IMR-90 (cell line): ENCODE measurements at regions not wholly inside any gene's neighbourhood (a gene's known extent, or its start where the extent isn't known, plus 50 kb on each side); places are given as distances from the start of the nearest gene placed in this dataset.
"Not testable (repeated sequence)": the region's sequence is repeated elsewhere in the genome, so short reads cannot be mapped to it uniquely, and the experiment has no call there.

Experiments
- ATAC-seq: fragments of 200-7000 bp; cut with Tn5 transposase; 2 replicates; pipeline ENCODE4 v1.9.1; 2020; ENCODE audit warnings: low read depth, mild to moderate bottlenecking, moderate library complexity
- BruUV-seq: library from RNA; stranded (reverse); fragments of 400-500 nt; replicated peaks from 2 replicates; lab custom pipeline; 2021; lab: Mats Ljungman, UMichigan
- CTCF ChIA-PET: fragments of 300-600 bp; formaldehyde crosslinking; extraction: SDS; loops from one replicate; lab custom pipeline; 2021; ENCODE audit warnings: antibody characterized with exemption; lab: Yijun Ruan, JAX
- POLR2A ChIA-PET: fragments of 300-600 bp; sonication (Branson Sonifier 250); formaldehyde crosslinking; loops from one replicate; lab custom pipeline; 2022; ENCODE audit warnings: antibody characterized with exemption; ENCODE audit not compliant: unreplicated experiment; lab: Charles Lee
- DNase-seq: peaks from one replicate; pipeline ENCODE4 v3.0.0; 2013
- H2AFZ ChIP-seq: replicated peaks from 2 replicates; pipeline ENCODE3; 2013; ENCODE audit warnings: low read length, mild to moderate bottlenecking; ENCODE audit not compliant: poor library complexity
- H2AK5ac ChIP-seq: 2 replicates; pipeline ENCODE4 v1.6.1; 2013; ENCODE audit warnings: low read depth, low read length, inconsistent platforms
- H2AK9ac ChIP-seq: replicated peaks from 2 replicates; pipeline ENCODE3; 2013; ENCODE audit warnings: mild to moderate bottlenecking, low read depth, low read length, moderate library complexity; ENCODE audit not compliant: poor library complexity
- H2BK120ac ChIP-seq: 2 replicates; pipeline ENCODE4 v1.6.1; 2013; ENCODE audit warnings: low read depth, low read length, inconsistent platforms
- H2BK15ac ChIP-seq: 3 replicates; pipeline ENCODE4 v1.6.1; 2013; ENCODE audit warnings: low read depth, low read length, inconsistent platforms
- H2BK20ac ChIP-seq: 2 replicates; pipeline ENCODE4 v1.6.1; 2013; ENCODE audit warnings: low read depth, mild to moderate bottlenecking, inconsistent platforms, low read length, moderate library complexity
- H2BK5ac ChIP-seq: 2 replicates; pipeline ENCODE4 v1.6.1; 2013; ENCODE audit warnings: mild to moderate bottlenecking, low read depth, low read length, inconsistent platforms; ENCODE audit not compliant: poor library complexity, severe bottlenecking
- H3K14ac ChIP-seq: replicated peaks from 2 replicates; pipeline ENCODE4 v1.6.1; 2013; ENCODE audit warnings: low read depth, low read length, inconsistent platforms
- H3K18ac ChIP-seq: 2 replicates; pipeline ENCODE4 v1.6.1; 2013; ENCODE audit warnings: low read depth, low read length, control low read depth
- H3K23ac ChIP-seq: 2 replicates; pipeline ENCODE4 v1.6.1; 2013; ENCODE audit warnings: low read depth, low read length, inconsistent platforms
- H3K27ac ChIP-seq: 2 replicates; pipeline ENCODE4 v1.5.1; 2013; ENCODE audit warnings: mild to moderate bottlenecking, control low read depth, low read length; ENCODE audit not compliant: insufficient read depth
- H3K27me3 ChIP-seq: 2 replicates; pipeline ENCODE4 v1.6.1; 2013; ENCODE audit warnings: low read length; ENCODE audit not compliant: control insufficient read depth, insufficient read depth
- H3K36me3 ChIP-seq: 2 replicates; pipeline ENCODE4 v1.6.1; 2013; ENCODE audit warnings: low read length, mixed read lengths; ENCODE audit not compliant: control insufficient read depth, insufficient read depth
- H3K4ac ChIP-seq: 2 replicates; pipeline ENCODE4 v1.6.1; 2013; ENCODE audit warnings: low read depth, low read length, inconsistent platforms
- H3K4me1 ChIP-seq: 2 replicates; pipeline ENCODE4 v1.6.1; 2013; ENCODE audit warnings: low read length, mixed read lengths; ENCODE audit not compliant: control insufficient read depth, insufficient read depth
- H3K4me2 ChIP-seq: 2 replicates; pipeline ENCODE4 v1.6.1; 2013; ENCODE audit warnings: low read depth, mild to moderate bottlenecking, control low read depth, low read length, moderate library complexity
- H3K4me3 ChIP-seq: 2 replicates; pipeline ENCODE4 v1.5.1; 2013; ENCODE audit warnings: low read depth, mild to moderate bottlenecking, control low read depth, low read length, moderate library complexity; ENCODE audit not compliant: insufficient read depth
- H3K56ac ChIP-seq: 2 replicates; pipeline ENCODE4 v1.6.1; 2013; ENCODE audit warnings: low read length, inconsistent platforms; ENCODE audit not compliant: insufficient read depth; ENCODE audit errors: extremely low read depth
- H3K79me1 ChIP-seq, 2 experiments: 2 replicates each; pipeline ENCODE4 v1.6.1; 2013; ENCODE audit warnings: low read length in 2 of 2, inconsistent platforms in 1 of 2, low read depth in 1 of 2
- H3K9ac ChIP-seq: 2 replicates; pipeline ENCODE4 v1.6.1; 2013; ENCODE audit warnings: low read depth, low read length, control low read depth
- H3K9me1 ChIP-seq: 2 replicates; pipeline ENCODE4 v1.6.1; 2013; ENCODE audit warnings: low read length, inconsistent platforms; ENCODE audit not compliant: insufficient read depth
- H3K9me3 ChIP-seq: 2 replicates; pipeline ENCODE4 v1.6.1; 2013; ENCODE audit warnings: low read length; ENCODE audit not compliant: control insufficient read depth, insufficient read depth
- H4K20me1 ChIP-seq: 2 replicates; pipeline ENCODE4 v1.6.1; 2013; ENCODE audit warnings: low read length, inconsistent platforms; ENCODE audit not compliant: insufficient read depth
- H4K5ac ChIP-seq: 2 replicates; pipeline ENCODE4 v1.6.1; 2013; ENCODE audit warnings: mild to moderate bottlenecking, low read depth, low read length, control low read depth
- H4K8ac ChIP-seq, 2 experiments: 2 replicates each; pipeline ENCODE4 v1.6.1; 2013; ENCODE audit warnings: low read depth in 2 of 2, low read length in 2 of 2, control low read depth in 1 of 2, inconsistent platforms in 1 of 2
- H4K91ac ChIP-seq: 2 replicates; pipeline ENCODE4 v1.6.1; 2013; ENCODE audit warnings: low read depth, low read length, inconsistent platforms; ENCODE audit not compliant: insufficient read depth
- WGBS, 2 experiments: methylation state at CpG; one replicate each; pipeline versions ENCODE4 v1.1.5 to v1.1.7; 2013; ENCODE audit warnings: missing lambda C conversion rate in 2 of 2; ENCODE audit not compliant: insufficient read length in 1 of 2; ENCODE audit errors: extremely low coverage in 2 of 2; 5-methylcytosine and 5-hydroxymethylcytosine counted together
- dilution Hi-C: fragments of 300-500 bp; cut with HindIII; formaldehyde crosslinking; loops from one replicate; pipeline ENCODE4 v1.14.3; 2018; ENCODE audit warnings: low sequenced_read_pairs; ENCODE audit not compliant: unreplicated experiment
- in situ Hi-C: fragments of 300-500 bp; cut with MboI; formaldehyde crosslinking; loops from 3 replicates; pipeline ENCODE4 v1.14.3; 2019; ENCODE audit warnings: low sequenced_read_pairs, inconsistent platforms, mixed read lengths
- intact Hi-C: fragments of 100-400 bp; cut with micrococcal nuclease; formaldehyde crosslinking; loops from 2 replicates; pipeline ENCODE4 v1.10.0; 2022

GRCh38 chr5:96289287-96289686, 143.8 kb downstream of the PCSK1 start:
- CTCF ChIA-PET, in situ Hi-C loops, BruUV-seq, ATAC-seq, DNase-seq, H3K4me2 ChIP-seq, H3K36me3 ChIP-seq, H3K56ac ChIP-seq, H3K4me3 ChIP-seq, H4K20me1 ChIP-seq, H3K9ac ChIP-seq, POLR2A ChIA-PET, H3K9me3 ChIP-seq, H3K27me3 ChIP-seq, intact Hi-C loops, H2AK9ac ChIP-seq, H2AFZ ChIP-seq, H3K9me1 ChIP-seq, dilution Hi-C loops, H3K79me1 ChIP-seq: not testable (repeated sequence)
- peak overlapping the region; percentile 89 for H2BK5ac ChIP-seq
- peak overlapping the region; percentile 87 for H4K91ac ChIP-seq
- peak overlapping the region; percentile 48 for H3K14ac ChIP-seq
- H4K8ac ChIP-seq: peak overlapping the region; percentile 81 to 82; a peak in 3 of 4 replicates
- 0 out of 2 replicates have a peak overlapping the region, but pooled peaks have one; percentile 8 for H3K23ac ChIP-seq
- peak overlapping the region; percentile 95 for H3K18ac ChIP-seq
- peak overlapping the region; percentile 81; the same call in 1 of the 2 replicates for H3K4ac ChIP-seq
- peak overlapping the region; percentile 94; the same call in 1 of the 2 replicates for H2BK20ac ChIP-seq
- peak overlapping the region; percentile 90 for H2BK120ac ChIP-seq
- H3K27ac ChIP-seq: peak overlapping the region; percentile 93
- peak overlapping the region; percentile 88 for H4K5ac ChIP-seq
- peak overlapping the region; percentile 88 for H2AK5ac ChIP-seq
- 100% methylated on average over 1 of the region's 5 CpGs; no CpG with 5 or more reads in 1 of the 2 experiments for WGBS, 2 experiments
- peak overlapping the region; percentile 98; the same call in 2 of the 3 replicates for H2BK15ac ChIP-seq
- peaks cover 11% of the 10 kb centered on the region for H3K4me1 ChIP-seq
